Colon (tissue), 2 donors: ENCODE measurements at regions not wholly inside any gene's neighbourhood (a gene's known extent, or its start where the extent isn't known, plus 50 kb on each side); places are given as distances from the start of the nearest gene placed in this dataset.
A peak's percentile ranks its signal among the peaks of the same experiment; 100 is the strongest.

ENCODE experiments used
- FAIRE-seq: peaks from 2 replicates; lab custom pipeline; 2012; peaks lifted over from hg19 to GRCh38; lab: Jason Lieb, UNC
- donor health status: control.
- donor health status: control.

DNA sequence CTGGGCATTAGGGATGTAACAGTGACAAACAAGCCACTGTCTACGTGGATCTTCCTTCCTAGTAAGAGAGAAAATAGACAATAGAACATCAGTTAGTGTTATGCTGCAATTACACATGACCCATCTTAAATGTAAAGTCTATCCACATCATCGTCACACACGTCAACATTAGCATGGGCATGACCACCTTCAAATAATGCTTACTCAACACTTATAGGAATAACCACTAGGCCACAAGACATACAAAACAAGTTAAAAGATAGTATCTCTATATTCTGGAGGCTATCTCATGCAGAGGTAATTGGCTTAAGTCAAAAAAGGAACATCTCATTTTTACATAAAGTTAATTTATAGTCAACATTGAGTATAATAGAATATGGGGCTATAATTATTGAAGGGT is 156.5 kb downstream of the MOXD1 start:
- FAIRE-seq: no peak

DNA sequence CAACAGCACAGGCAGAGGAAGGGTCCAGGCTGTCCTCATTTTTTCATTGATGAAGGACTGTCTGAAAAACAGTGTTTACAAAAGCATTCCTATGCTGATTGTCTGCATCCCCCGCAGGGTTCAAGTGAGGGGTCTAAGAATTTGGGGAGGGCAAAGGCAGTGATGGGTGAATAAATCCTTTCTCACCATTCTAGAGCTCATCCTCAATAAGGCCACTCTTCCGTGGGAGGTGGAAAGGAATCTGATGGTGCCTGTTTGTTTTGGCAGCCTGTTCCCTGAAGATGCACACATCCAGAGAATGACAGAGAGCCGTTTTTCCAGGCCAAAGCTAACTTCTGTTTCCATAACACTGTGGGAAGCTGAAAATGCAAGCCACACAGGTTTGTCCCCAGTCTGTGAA is 164.5 kb downstream of the MOXD1 start:
- no peak for FAIRE-seq

DNA sequence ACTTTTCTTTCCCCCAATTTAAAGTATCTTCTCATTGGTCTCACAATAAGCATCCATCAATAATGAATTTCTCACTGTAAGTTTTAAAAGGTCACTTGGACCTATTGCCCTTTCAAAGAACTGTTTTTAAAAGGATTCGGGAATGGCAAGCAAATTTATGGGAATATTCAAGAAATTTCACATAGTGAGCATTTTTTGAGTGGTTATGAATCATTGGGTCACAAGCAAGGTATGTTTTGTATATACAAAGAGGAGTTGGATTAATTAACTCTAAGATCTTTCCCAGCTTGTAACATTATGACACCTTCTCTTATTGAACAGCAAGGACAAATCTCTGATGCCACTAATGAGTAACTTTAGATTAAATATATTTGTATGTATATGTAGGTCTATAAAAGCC is 165.0 kb downstream of the MOXD1 start:
- FAIRE-seq: no peak

DNA sequence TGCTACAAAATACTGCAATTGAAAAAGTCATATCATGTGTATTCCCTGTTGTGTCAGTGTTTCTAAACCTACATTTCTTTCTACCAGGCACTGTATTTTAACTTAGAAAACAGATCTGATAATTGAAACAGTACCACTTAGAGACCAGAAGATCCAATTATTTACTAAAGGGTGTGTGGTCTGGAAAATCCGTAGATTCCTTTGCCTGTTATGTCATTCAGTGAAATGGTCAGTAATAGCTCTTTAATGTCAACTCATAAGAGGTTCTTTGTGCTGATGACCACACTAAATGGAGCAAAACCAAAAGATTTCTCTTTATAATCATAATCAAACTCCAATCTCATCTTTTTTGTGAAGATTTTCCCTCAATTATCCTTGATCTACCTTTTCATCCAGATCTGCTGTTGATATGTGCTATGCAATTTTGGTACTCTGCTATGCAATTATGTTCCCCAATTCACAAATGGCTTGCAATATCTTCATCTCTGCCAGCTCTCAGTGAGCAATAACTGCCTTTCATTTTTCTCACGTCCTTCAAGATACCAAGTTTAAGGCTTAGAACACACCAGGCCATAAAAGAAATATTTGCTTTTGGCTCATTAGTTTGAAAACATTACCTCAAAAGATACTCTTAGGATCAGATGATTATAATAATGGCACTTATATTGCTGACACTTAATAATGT is 165.5 kb downstream of the MOXD1 start:
- FAIRE-seq: no peak

DNA sequence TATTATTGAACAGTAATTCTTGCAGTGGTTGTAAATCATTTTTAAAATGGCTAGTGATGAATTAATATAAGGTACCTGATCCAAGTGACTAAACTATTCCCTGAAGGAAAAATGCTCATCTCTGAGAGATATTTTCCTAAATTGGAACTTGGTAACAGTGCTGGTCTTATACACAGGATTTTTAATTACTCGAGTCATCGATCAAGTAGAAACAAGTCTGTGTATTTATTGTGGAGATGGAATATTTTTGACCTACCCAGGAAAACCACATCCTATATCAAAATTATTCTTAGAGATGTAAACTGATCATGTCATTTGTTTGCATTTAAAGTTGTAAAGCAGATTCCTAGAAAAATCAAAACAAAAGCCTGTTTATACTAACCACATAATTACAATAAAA is 166.9 kb downstream of the MOXD1 start:
- no peak for FAIRE-seq

DNA sequence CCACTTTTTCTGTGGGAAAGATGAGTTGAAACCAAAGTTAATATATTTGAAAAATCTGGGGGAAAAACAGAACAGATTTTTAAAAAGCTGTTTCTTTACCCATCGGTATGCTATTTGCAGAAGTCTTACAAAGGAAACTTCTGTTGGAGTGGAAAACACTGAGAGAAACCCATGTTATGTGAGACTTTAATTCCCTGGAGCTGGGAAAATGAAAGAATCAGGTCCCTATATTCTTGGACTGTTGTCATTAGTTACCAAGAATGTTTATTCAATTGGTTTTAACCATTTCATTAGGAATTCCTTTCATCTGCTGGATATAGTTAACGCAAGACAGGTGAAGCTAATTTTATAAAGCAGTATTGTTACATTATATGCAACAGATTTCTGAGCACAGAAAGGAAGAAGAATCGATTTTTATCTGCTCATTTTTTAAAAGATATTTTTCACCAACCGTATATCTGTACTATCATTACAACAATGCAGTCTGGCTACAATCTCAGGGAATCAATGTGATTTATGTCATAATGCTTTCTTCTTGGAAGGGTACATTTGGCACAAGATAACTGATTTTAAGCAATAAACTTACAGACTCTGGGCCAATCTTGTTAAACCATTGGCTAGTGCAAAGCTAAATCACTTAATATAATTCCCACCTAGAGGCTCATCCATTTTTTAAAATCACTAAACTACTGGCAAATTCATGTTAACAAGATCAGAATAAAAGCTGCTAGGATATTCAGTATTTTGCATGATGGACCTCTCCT is 170.0 kb downstream of the MOXD1 start:
- no peak for FAIRE-seq

DNA sequence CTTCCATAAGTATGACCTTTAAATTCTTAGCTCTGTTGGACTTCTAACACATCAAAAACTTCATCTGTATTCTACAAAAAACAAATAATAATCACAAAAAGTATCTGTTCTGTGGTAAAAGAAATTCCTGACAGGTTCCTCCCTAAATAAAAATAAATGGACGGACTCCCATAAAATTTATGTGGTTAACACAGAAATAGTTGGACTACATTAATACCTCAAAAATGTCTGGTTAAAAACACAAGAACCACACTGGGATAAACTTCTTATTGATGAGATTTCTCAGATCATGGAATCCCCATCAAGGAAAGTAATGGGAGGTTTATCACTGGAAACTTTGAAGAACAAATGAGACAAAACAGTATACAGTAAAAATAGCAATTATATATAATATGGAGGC is 172.4 kb downstream of the MOXD1 start:
- no peak for FAIRE-seq

DNA sequence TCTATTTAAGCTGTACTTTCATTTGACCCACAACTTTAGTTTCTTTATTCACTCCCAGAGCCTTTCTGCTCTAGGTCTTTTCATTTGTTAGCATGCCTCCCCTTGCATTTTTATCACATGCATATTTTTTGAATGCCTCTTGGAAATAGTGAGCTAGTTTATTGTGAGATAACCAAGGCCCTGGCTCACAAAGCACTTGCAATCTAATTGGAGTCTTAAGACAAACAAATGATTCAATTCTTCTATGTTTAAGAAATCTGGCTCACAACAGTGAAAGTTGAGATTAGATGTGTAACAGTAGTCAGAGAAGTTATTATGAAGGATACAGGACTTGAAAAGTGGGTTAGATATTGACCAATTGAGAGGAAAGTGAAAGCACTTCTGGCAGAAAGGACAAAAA is 173.4 kb downstream of the MOXD1 start:
- no peak for FAIRE-seq

DNA sequence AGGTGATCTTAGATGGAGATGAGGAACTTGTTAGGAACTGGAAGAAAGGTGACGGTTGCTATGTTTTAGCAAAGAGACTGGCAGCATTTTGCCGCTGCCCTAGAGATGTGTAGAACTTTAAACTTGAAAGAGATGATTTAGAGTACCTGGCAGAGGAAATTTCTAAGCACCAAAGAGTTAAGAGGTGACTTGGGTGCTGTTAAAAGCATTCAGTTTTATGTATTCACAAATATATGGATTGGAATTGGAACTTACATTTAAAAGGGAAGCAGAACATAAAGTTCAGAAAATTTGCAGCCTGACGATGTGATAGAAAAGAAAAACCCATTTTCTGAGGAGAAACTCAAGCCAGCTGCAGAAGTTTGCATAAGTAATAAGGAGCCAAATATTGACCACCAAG is 176.3 kb downstream of the MOXD1 start:
- no peak for FAIRE-seq

DNA sequence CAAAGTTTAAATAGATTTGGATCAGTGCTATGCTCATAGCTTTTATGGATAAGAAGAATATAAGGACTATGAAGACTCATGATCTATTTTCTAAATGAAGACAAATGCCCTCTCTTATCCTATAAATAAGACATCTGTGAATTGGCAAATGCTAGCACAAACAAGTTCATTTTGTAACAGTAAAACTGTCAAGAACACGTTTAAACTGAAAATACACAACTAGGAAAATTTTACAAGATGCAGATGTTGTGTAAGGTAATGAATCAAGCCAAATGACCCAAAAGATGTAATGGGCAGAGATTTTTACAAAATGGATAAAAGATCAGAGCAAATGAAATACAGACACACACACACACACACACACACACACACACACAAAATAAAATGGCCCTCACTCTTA is 180.5 kb downstream of the MOXD1 start:
- FAIRE-seq: no peak

DNA sequence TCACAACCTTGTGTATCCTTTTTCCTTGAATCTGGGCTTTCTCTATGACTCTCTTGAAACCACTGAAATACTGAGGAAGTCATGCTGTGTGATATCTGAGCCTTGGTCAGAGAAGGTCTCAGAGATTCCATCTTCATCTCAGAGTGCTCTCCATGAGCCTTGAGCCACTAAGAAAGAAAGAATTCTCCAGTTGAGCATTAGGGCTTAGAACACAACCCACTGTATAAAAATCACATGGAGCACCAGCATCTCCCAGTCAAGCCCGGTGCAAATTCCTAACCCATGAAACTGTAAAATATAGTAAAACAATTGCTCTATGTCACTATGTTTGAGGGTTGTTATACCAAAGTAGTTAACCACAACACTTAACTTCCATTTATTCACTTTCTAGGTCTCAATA is 181.4 kb downstream of the MOXD1 start:
- FAIRE-seq: no peak

DNA sequence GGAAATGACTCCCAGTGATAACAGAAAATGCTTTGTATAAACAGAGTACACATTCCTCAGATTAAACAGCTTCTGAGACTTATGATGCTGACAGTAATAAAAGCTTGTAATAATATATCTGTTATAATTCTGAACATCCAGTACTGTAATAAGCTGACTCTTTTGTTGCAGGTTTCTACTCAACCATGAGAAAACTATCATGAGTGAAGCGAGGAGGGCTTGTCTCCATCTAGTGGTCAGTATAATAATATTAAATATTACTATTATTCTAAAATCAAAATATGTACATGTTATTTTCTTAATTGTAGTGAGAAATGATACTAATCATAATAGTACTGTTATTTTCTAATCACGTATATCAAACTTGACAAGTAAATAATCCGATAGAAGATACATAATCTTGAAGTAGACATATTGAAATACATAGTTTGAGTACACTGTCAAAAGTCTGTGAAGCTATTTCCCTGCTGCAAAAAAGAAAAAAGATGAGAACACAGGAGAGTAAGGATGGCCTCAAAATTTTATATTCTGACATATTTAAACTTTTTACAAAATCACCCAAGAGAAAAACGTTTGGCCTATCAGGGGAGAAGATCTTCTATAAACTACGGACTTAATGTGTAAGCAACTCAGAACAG is 183.1 kb downstream of the MOXD1 start:
- peak; percentile 73 for FAIRE-seq

DNA sequence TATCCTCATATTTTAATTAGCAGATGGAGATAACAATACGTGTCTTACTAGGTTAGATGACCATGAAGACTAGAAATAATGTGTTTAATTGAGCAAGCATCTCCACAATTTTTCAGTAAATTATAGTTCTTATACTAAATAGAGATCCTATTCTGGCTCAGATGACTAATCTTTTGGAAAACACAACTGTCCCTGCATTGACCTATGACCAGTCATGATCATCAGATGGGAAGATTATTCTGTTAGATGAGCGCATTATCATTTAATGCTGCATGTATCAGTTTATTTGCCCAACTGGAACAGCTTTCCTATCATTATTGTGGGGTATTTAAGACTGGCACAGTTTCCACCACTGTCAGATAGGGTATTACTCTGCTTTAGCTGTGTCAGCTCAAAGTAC is 185.5 kb downstream of the MOXD1 start:
- no peak for FAIRE-seq

DNA sequence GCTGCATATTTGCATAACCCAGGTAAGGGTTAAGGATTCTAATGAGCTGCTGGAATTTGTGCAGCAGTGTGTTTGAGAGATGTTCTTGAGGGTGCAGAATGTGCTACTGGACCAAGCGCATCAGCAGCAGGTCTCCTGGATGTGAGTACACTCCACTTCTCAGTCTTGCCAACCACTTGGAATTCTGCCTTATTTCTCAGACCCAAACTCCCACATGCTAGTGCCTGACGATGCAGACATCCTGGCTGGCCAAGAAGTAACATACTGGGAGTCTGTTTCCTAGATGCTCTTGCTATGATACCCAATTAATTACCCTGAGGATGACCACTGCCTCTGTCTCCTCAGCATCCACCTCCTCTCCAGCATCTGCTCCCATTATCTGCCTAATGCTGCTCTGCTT is 186.6 kb downstream of the MOXD1 start:
- no peak for FAIRE-seq

DNA sequence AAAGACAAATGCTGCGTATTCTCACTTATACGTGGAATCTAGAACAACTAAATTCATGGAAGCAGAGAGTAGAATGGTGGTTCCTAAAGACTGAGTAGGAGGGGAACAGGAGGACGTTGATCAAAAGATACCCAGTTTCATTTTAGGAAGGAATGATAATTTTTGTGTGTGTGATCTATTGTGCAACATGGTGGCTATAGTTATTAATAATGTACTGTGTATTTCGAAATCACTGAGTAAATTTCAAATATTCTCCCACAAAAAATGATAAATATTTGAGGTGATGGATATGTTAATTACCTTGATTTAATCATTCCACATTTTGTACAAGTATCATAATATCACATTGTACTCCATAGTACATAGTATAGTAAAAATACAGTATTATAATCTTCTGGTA is 187.5 kb downstream of the MOXD1 start:
- FAIRE-seq: no peak

DNA sequence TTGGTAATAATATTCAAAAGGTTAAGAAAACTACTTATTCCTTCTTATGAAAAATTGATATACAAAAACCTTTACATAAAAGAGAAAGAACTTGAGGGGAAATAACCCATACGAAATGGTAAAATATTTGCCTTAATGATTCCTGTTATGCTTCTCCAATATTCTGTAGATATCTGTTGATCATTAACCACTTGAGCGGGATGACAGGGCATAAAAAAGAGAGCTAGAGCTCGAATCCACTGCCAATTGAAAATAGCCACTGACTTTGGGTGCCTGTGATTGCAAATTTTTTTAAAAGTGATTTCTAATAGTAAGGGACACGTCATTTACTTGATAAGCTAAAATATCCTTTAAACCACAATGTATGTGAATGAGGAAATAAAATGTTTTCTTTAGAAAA is 188.1 kb downstream of the MOXD1 start:
- no peak for FAIRE-seq

DNA sequence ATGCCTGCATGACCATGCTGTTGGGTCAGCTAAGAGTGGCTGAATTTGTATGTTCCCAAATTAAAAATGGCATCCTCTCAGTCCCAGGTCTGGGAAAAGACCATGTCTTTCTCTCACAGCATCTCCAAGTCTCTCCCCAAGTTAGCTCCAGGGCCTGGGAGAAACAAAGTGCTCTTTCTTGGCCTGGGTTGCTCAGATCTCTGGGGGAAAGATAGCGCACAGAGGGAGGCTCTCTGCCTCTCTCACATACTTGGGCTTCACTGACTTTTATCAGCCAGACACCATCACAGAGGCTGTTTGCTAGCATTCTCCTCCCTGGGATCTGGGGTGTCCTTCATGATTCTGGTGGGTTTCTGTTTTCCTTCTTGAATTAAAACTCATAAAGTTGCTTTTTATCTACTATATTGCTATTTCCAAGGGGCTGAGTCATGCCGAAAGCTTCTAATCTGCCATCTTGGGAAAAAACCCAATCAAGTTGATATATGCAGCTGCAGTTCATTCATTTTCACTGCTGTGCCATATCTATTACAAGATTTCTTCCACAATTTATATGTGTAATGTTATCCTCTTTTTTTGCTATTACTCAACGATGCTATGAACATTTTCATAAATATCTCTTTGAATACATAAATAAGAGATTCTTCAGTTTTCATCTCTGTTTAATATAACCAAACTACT is 190.2 kb downstream of the MOXD1 start:
- FAIRE-seq: no peak

DNA sequence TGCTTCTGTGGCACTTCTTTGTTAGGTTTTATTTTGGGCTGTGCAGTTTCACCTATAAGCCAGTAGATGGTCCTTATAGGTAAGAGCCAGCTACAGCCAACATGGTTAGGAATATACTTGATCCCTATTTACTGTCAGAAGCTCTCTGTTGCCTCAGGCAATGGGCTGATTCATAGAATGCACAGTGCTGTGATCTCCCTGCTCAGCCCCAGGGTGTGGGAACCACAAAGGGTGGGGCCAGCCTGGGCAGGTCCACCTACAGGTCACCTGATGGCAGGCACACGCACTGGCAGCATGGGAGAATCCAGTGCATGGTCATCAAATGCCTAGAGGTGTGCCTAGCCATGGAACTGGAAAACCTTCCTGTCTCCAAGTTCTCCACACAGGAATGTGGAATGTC is 191.9 kb downstream of the MOXD1 start:
- no peak for FAIRE-seq

DNA sequence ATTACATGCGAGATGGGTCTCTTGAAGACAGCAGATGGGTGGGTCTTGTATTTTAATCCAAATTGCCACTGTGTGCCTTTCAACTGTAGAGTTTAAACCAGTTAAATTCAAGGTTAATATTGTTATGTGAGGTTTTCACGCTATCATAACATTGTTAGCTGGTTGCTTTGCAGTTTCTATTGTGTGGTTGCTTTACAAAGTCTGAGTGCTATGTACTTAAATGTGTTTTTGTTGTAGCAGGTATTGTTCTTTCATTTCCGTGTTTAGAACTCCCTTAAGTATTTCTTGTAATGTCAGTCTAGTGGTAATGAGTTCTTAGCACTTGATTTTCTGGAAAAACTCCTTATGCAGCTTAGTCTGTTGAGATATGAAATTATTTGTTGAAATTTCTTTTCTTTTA is 193.3 kb downstream of the MOXD1 start:
- no peak for FAIRE-seq

DNA sequence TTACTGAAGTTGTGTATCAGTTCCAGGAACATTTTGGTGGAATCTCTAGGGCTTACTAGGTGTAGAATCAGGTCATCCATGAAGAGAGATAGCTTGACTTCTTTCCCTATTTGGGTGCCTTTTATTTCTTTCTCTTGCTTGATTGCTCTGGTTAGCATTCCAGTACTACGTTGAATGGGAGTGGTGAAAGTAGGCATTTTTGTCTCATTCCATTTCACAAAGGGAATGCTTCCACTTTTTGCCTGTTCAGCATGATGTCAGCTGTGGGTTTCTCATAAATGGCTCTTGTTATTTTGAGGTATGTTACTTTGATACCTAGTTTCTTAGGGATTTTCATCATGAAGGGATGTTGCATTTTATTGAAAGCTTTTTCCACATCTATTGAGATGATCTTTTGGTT is 195.3 kb downstream of the MOXD1 start:
- FAIRE-seq: no peak

DNA sequence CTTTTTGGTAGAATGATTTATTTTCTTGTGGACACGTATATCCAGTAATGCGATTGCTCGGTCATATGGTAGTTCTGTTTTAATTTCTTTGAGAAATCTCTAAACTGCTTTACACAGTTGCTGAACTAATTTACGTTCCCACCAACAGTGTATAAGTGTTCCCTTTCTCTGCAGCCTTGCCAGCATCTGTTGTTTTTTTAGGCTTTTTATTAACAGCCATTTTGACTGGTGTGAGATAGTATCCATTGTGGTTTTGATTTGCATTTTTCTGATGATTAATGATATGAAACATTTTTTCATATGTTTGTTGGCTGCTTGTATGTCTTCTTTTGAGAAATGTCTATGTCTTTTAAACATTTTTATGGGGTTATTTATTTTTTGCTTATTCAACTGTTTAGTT is 196.7 kb downstream of the MOXD1 start:
- no peak for FAIRE-seq

DNA sequence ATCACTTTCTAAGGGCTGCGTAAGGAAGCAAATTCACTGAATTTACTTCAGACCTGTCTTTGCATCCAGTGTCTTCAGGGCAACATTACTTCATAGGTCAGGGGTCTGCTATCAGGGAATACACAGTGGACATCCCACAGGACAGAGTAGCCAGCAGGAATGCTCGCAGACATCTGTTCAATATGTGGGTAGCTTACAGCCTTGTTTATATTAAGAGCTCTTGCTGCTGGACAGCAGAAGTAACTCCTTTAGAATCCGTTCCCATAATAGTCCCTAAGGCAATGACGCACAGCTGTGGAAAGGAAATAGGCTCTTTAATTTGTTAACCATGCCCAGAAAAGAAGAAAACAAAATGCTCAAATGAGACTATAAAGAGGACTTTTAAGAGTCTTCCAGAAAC is 198.7 kb downstream of the MOXD1 start:
- FAIRE-seq: no peak

DNA sequence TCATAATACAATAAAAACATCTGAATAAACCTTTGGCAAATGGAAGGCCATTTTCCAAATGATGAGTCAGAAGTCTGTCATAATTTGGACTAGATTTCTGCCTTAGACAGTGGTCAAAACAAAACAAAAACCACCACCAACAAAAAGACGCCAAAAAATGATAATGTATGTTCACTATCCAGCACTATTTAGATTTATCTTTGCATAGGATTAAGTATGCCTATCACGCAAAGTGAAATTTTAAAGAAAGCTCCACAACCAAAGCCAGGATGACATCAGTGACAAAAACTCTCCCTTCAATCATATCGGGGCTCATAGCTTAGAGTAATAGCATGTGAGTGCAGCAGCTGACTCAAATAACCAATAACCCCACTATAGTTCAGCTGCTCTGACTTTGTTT is 201.9 kb downstream of the MOXD1 start:
- FAIRE-seq: no peak
